T-helper 17 cell (primary cell): ENCODE measurements at regions not wholly inside any gene's neighbourhood (a gene's known extent, or its start where the extent isn't known, plus 50 kb on each side); places are given as distances from the start of the nearest gene placed in this dataset.
"Not testable (repeated sequence)": the region's sequence is repeated elsewhere in the genome, so short reads cannot be mapped to it uniquely, and the experiment has no call there.

Experiments
- ATAC-seq: fragments of 150-1000 bp; cut with Tn5 transposase; 2 replicates; pipeline ENCODE4 v1.10.0; 2021; ENCODE audit warnings: mild to moderate bottlenecking, moderate library complexity
- DNase-seq, 3 donors: peaks; one replicate each; pipeline versions ENCODE4 v3.0.0 to v3.0.0-alpha.2; 2020 to 2021
- H3K9me3 ChIP-seq: one replicate; pipeline ENCODE4 v1.7.0; 2013; ENCODE audit warnings: low read length, mild to moderate bottlenecking; ENCODE audit not compliant: control insufficient read depth, poor library complexity, severe bottlenecking
- H3K27ac Mint-ChIP-seq: one replicate; pipeline ENCODE4 v1.8.0; 2022; ENCODE audit warnings: mild to moderate bottlenecking, moderate library complexity, mixed read lengths
- H3K27me3 Mint-ChIP-seq: one replicate; pipeline ENCODE4 v1.8.0; 2022; ENCODE audit warnings: mixed read lengths
- H3K36me3 Mint-ChIP-seq: one replicate; pipeline ENCODE4 v1.8.0; 2022; ENCODE audit warnings: low read depth, mixed read lengths
- H3K4me1 Mint-ChIP-seq: one replicate; pipeline ENCODE4 v1.8.0; 2022; ENCODE audit warnings: mild to moderate bottlenecking, mixed read lengths
- H3K4me3 Mint-ChIP-seq: one replicate; pipeline ENCODE4 v1.8.0; 2022; ENCODE audit warnings: mild to moderate bottlenecking, moderate library complexity, mixed read lengths

DNA sequence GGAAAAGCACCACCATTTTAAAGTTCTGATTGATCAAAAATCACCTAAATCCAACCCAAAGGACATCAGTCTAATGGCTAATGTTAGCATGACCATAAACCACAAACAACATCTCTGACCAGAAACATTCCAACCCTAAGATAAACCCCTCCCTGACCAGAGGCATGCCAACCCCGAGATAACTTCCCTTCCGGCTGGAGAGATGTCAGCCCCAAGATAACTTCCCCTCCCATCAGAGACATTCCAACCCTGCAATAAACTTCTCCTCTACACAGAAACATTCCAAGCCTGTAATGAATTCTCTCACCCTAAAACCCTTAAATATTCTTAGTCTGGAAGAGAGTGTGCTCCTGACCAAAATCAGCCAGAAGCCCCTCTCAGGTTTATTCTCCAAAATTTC, 364.3 kb downstream of the KCNN2 start:
- H3K4me3 Mint-ChIP-seq, result no peak overlapping the region
- no peak for ATAC-seq
- no peaks in the 10 kb centered on the region for H3K36me3 Mint-ChIP-seq
- H3K4me1 Mint-ChIP-seq, result no peaks in the 10 kb centered on the region
- no peaks in the 10 kb centered on the region for H3K27me3 Mint-ChIP-seq
- H3K27ac Mint-ChIP-seq, result no peak overlapping the region
- DNase-seq, result no peak
- H3K9me3 ChIP-seq, result no peaks in the 10 kb centered on the region

DNA sequence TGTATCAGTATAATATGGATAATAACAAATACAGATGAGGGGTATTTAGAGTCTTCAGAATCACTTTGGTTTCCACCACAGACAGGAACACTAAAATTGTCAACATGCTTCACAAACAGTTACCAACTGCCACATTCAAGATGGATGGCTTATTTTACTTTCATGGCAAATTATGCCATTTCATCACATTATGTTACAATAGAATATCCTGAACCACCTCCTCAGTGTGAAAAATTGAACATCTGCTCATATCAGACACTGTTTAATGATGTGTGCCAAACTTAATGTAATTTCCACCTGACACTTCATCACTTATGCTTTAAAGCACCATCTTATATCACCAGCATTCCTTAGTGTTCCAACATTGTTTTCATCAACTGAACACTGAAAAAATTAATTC, 357.4 kb downstream of the KCNN2 start:
- no peak overlapping the region for H3K4me3 Mint-ChIP-seq
- H3K4me1 Mint-ChIP-seq, result no peaks in the 10 kb centered on the region
- no peaks in the 10 kb centered on the region for H3K27me3 Mint-ChIP-seq
- H3K27ac Mint-ChIP-seq, result no peak overlapping the region
- DNase-seq (no peak), ATAC-seq (no peak)
- H3K9me3 ChIP-seq, result no peaks in the 10 kb centered on the region
- no peaks in the 10 kb centered on the region for H3K36me3 Mint-ChIP-seq

DNA sequence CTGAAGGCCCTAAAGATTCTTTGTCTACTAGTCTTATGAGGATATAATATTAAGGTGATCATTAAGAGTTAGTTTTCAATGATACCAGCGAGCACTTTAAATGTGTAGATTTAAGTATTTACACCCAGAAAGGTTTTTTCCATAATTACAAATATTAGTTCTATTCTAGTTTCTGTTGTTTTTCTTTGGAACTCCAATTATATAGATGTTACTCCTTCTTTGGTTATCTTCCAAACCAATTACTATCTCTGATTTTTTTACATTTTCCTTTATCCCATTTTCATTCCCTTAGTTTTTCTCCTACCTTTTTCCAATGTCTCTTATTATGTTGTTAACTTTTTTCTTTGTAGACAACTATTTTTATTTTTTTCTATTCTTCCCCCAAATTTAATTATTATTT, 355.1 kb downstream of the KCNN2 start:
- Mint-ChIP-seq H3K4me3 (no peak overlapping the region), H3K27me3 (no peaks in the 10 kb centered on the region), H3K27ac (no peak overlapping the region), H3K36me3 (no peaks in the 10 kb centered on the region), H3K4me1 (no peaks in the 10 kb centered on the region)
- H3K9me3 ChIP-seq, result no peaks in the 10 kb centered on the region
- no peak for ATAC-seq
- DNase-seq, result no peak

DNA sequence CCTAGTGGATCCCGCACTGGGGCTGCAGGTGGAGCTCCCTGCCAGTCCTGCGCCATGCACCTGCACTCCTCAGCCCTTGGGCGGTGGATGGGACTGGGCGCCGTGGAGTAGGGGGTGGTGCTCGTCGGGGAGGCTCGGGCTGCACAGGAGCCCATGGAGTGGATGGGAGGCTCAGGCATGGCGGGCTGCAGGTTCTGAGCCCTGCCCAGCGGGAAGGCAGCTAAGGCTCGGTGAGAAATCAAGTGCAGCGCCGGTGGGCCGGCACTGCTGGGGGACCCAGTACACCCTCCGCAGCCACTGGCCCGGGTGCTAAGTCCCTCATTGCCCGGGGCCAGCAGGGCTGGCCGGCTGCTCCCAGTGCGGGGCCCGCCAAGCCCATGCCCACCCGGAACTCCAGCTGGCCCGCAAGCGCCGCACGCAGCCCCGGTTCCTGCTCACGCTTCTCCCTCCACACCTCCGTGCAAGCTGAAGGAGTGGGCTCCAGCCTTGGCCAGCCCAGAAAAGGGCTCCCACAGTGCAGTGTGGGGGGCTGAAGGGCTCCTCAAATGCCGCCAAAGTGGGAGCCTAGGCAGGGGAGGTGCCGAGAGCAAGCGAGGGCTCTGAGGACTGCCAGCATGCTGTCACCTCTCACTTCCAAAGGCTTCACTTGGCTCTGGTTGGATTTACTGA, 342.5 kb downstream of the KCNN2 start:
- not testable (repeated sequence) for H3K4me1 Mint-ChIP-seq, H3K27ac Mint-ChIP-seq, H3K36me3 Mint-ChIP-seq, H3K9me3 ChIP-seq, ATAC-seq, H3K4me3 Mint-ChIP-seq, H3K27me3 Mint-ChIP-seq, DNase-seq

DNA sequence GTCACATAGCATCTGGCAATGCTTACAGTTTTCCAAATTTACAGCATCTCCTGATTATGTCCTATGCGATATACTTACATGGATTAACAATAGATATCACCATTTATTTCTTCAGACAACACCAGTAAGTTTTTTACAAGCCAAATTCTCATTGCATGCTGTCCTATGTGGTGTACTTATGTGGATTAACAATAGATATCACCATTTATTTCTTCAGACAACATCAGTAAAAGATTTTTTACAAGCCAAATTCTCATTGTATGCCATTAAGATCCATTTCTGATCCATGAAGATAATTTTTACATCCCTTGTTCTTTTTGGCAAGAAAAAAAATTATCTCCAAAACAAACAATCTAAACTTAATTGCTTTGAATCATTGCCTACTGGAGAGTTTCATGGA, 340.9 kb downstream of the KCNN2 start:
- H3K27ac Mint-ChIP-seq, result no peak overlapping the region
- H3K9me3 ChIP-seq, result no peaks in the 10 kb centered on the region
- H3K4me3 Mint-ChIP-seq, result no peak overlapping the region
- no peaks in the 10 kb centered on the region for H3K4me1 Mint-ChIP-seq
- DNase-seq, result no peak
- no peak for ATAC-seq
- no peaks in the 10 kb centered on the region for H3K27me3 Mint-ChIP-seq
- H3K36me3 Mint-ChIP-seq, result no peaks in the 10 kb centered on the region

DNA sequence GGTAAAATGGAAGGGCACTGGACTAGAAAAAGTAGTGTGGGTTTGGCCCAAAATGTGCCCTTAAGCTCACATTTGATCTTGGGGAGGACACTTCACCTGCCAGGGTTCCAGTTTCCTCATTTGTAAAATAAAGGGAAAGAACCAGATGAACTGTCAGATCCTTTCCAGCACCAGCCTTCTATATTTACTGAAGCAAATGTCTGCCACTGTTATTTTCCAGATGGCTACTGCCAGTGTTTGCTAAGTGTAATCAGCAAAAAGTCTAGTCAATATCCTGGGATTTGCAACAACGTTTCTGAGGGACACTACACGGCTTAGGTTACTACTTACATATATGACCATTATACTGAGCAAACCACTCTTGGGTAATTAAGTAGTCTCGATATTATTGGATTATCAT, 340.3 kb downstream of the KCNN2 start:
- DNase-seq (no peak), ATAC-seq (no peak)
- Mint-ChIP-seq H3K27me3 (no peaks in the 10 kb centered on the region), H3K27ac (no peak overlapping the region), H3K36me3 (no peaks in the 10 kb centered on the region), H3K4me1 (no peaks in the 10 kb centered on the region), H3K4me3 (no peak overlapping the region)
- no peaks in the 10 kb centered on the region for H3K9me3 ChIP-seq

DNA sequence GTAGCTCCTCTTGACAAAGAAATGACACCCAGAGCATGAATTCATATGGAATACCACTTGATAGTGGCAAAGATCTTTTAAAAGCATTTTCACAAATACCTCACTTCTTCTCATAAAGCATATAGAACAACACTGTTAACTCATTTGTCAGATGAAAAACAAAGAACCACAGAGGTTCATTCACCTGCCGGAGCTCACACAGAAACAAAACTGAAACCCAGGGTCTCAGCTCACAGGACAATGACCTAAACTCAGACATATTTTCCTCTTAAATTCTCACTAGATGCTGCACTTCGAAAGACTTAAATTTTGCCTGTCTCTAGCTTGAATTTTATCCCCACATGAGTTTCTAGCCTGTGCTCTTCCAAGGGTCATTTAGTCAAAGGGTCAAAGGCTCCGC, 339.0 kb downstream of the KCNN2 start:
- Mint-ChIP-seq H3K36me3 (no peaks in the 10 kb centered on the region), H3K27me3 (no peaks in the 10 kb centered on the region), H3K4me1 (no peaks in the 10 kb centered on the region), H3K27ac (no peak overlapping the region), H3K4me3 (no peak overlapping the region)
- no peaks in the 10 kb centered on the region for H3K9me3 ChIP-seq
- DNase-seq (no peak), ATAC-seq (no peak)

DNA sequence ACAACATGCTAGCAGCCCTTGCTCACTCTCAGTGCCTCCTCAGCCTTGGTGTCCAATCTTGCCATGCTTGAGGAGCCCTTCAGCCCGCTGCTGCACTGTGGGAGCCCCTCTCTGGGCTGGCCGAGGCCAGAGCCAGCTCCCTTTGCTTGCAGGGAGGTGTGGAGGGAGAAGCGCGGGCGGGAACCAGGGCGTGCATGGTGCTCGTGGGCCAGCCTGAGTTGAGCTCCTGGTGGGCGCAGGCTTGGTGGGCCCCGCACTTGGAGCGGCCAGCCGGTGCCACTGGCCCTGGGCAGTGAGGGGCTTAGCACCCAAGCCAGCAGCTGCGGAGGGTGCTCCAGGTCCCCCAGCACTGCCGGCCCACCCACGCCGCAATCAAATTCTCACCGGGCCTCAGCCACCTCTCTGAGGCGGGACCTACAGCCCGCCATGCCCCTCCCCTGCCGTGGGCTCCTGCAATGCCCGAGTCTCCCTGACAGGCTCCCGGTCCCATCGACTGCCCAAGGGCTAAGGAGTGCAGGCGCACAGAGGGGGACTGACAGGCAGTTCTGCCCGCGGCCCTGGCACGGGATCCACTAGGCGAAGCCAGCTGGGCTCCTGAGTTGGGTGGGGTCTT, 333.5 kb downstream of the KCNN2 start:
- DNase-seq (no peak), ATAC-seq (no peak)
- Mint-ChIP-seq H3K4me3 (no peak overlapping the region), H3K27ac (no peak overlapping the region), H3K27me3 (no peaks in the 10 kb centered on the region), H3K36me3 (no peaks in the 10 kb centered on the region), H3K4me1 (no peaks in the 10 kb centered on the region)
- no peaks in the 10 kb centered on the region for H3K9me3 ChIP-seq

DNA sequence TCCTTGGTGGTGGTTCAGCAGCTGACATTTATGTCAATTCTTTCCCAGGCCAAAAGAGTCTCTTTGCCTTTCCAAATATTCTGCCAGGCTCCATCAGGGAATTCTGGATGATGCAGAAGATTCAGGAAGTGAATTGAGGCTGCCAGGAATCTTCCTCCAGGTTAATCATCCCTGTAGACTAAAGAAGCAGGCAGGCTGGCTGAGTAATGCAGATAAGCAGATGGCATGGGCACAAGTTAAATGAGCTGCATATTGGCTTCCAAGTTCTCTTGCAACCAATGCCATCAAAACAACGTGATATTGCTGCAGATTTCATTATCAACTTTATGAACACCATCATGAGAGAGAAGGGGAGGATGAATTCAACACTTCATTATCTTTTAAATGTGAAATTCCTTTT, 324.5 kb downstream of the KCNN2 start:
- no peak for DNase-seq

DNA sequence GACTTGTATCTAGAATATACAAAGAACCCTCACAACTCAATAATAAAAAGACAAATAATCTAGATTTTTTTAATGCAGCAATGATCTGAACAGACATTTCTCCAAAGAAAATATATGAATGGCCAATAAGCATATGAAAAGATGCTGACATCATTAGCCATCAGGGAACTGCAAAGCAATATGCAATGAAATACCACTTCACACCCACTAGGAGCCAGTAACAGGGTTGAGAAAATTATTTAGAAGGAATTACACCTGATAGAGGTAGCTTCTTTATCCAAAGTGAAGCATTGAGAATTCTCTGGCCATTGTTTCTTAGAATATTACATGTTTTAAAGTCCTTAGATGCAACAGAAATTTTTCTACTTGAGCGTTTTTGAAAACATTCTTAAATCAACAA, 316.9 kb downstream of the KCNN2 start:
- H3K9me3 ChIP-seq, result no peaks in the 10 kb centered on the region
- no peak overlapping the region for H3K4me3 Mint-ChIP-seq
- ATAC-seq, result no peak
- H3K36me3 Mint-ChIP-seq, result no peaks in the 10 kb centered on the region
- no peaks in the 10 kb centered on the region for H3K4me1 Mint-ChIP-seq
- H3K27ac Mint-ChIP-seq, result no peak overlapping the region
- no peak for DNase-seq
- no peaks in the 10 kb centered on the region for H3K27me3 Mint-ChIP-seq

More for the DNA sequence above, 324.5 kb downstream of the KCNN2 start:
- H3K9me3 ChIP-seq, result no peaks in the 10 kb centered on the region
- ATAC-seq, result no peak
- H3K4me3 Mint-ChIP-seq, result no peak overlapping the region
- H3K36me3 Mint-ChIP-seq, result no peaks in the 10 kb centered on the region
- no peaks in the 10 kb centered on the region for H3K4me1 Mint-ChIP-seq
- no peak overlapping the region for H3K27ac Mint-ChIP-seq
- H3K27me3 Mint-ChIP-seq, result no peaks in the 10 kb centered on the region

DNA sequence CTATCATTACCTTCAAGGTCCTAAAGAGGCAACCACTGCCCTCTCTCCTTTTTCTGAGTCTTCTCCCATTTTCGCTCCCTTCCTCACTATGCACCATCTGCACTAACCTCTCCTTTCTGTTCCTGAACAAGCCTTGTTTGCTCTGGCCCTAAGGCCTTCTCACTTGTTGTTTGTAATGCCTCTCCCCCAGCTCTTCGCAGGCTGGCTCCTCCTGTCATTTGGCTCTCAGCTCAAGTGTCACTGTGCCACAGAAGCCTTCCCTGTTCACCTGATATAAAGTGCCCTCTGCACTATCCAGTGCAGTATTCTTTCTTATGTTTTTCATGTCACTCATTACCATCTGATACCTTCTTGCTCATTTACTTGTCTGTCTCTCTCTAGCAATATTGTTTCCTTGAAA, 303.7 kb downstream of the KCNN2 start:
- no peak for ATAC-seq
- peaks cover 3% of the 10 kb centered on the region for H3K9me3 ChIP-seq
- Mint-ChIP-seq H3K4me3 (no peak overlapping the region), H3K36me3 (no peaks in the 10 kb centered on the region), H3K27ac (no peak overlapping the region), H3K27me3 (no peaks in the 10 kb centered on the region), H3K4me1 (no peaks in the 10 kb centered on the region)
- DNase-seq, result no peak

DNA sequence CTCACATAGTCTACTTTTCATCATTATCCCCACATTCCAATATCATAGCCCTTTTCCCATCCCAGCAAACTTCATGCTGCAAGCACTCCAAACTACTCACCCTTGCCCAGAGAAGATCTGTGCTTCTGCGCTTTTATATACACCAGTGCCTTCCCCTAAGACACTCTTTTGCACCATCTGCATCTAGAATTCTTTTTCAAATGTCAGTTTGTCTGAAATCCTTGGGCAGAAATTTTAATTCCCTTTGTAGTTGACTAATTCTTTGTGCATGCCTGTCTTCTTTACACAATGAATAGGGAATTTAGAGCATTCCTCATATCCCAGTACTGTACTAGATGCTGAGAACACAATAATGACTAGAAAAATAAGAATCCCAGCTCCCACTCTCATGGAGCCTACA, 298.9 kb downstream of the KCNN2 start:
- ATAC-seq, result no peak
- no peak for DNase-seq
- H3K9me3 ChIP-seq, result peaks cover 3% of the 10 kb centered on the region
- no peaks in the 10 kb centered on the region for H3K4me1 Mint-ChIP-seq
- H3K27me3 Mint-ChIP-seq, result no peaks in the 10 kb centered on the region
- H3K27ac Mint-ChIP-seq, result no peak overlapping the region
- H3K36me3 Mint-ChIP-seq, result no peaks in the 10 kb centered on the region
- no peak overlapping the region for H3K4me3 Mint-ChIP-seq

DNA sequence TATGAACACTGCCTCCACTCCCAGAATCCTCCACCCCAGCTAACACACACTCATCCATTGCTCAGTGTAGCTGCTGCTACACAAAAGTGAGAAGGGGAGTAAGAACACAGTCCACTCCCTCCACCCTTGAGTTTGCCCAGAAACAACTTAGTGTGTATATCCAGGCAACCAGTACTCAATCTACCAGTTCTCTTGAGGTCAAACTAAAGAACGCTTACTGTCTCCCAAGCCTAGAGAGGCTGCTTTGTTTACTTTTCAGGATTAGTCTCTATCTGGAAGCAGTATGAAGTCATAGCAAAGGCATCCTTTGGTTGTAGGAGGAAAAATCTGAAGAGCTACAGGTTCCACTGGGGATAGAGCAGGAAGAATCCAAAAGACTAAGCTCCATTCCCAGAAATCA, 296.3 kb downstream of the KCNN2 start:
- Mint-ChIP-seq H3K27ac (no peak overlapping the region), H3K4me1 (no peaks in the 10 kb centered on the region), H3K36me3 (no peaks in the 10 kb centered on the region), H3K4me3 (no peak overlapping the region), H3K27me3 (no peaks in the 10 kb centered on the region)
- DNase-seq (no peak), ATAC-seq (no peak)
- H3K9me3 ChIP-seq, result peaks cover 3% of the 10 kb centered on the region

DNA sequence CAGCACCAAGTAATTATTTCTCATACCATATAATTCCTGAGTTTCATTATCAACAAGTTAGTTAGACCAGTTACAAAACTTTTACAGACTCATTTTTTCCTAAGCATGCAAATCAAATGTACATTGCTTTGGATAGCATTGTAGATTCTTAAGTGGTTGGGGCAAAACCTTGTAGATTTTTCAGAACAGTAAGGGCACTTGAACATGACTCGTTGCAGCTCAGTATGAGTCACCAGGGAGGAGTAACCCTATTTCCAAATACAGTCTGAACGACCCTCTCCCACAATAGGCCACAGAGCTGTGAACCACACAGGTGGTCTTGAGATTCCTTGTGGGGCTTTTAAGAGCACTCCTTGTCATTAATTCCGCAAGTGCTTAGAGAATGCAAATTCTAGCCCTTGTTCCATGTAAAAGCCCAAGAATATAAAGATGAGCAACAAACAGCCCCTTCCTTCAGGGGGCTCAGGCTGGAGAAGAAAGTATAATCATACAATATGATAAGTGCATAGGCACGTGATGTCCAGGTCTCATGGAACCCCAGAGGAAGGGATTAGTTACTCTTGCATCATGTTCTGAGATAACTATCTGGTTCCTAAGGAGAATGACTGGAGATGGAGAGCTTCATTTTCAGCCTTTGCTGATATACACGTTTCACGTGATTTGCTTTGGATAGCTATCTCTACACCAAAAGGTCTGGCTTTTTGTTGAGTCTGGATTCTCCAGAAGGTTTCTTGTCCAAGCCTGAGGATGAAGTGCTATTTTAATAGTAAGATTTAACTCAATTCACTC, 295.7 kb downstream of the KCNN2 start:
- H3K4me3 Mint-ChIP-seq, result no peak overlapping the region
- no peak for DNase-seq
- no peaks in the 10 kb centered on the region for H3K36me3 Mint-ChIP-seq
- ATAC-seq, result no peak
- H3K9me3 ChIP-seq, result peaks cover 3% of the 10 kb centered on the region
- H3K27ac Mint-ChIP-seq, result no peak overlapping the region
- H3K27me3 Mint-ChIP-seq, result no peaks in the 10 kb centered on the region
- H3K4me1 Mint-ChIP-seq, result no peaks in the 10 kb centered on the region
